Endothelial cell of hepatic sinusoid (primary cell): ENCODE measurements at regions not wholly inside any gene's neighbourhood (a gene's known extent, or its start where the extent isn't known, plus 50 kb on each side); places are given as distances from the start of the nearest gene placed in this dataset.

Source experiments
- in situ Hi-C: cut with HindIII; loops from 2 replicates; pipeline ENCODE4 v1.10.0; 2017; ENCODE audit warnings: low sequenced_read_pairs

DNA sequence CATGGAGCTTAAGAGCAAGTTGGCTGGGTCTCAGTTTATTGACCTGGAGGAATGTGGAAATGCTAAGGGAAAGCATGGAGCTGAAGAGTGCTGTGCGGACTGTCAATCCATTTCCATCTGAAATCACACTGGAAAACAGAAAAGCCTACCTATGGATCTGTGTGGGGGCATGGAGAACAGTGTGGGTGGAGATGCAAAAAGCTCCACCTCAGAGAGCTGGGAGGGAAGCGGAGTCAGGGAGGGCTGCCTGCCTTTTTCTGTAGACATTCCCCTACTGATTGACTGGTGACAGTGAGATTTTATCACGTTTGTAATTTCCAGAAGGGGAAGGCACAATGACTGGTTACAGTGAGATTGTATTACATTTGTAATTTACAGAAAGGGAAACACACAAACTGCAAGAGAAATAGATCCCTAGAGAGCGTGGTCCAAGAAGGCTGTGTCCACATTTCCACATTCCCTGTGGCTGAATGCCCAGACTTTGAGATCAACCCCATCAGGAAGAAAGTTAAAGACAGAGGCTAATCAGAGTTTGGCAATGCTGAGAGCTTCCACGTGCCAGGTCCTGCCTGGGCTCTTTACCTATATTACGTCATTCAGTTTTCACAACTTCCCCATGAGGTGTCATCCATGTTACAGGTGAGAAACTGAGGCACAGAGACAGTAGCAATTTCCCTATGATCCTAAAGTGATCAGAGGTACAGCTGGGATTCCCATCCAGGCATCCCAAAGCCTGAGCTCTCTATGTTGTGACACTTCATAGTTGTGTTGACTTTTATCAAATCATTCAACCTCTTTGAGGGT, 67.7 kb upstream of the NSMCE3 start:
- in situ Hi-C loops, result no loop called here

- in situ Hi-C loops, result no loop called here
Measured at GRCh38 chr15:29334544-29334943, 64.9 kb upstream of the NSMCE3 start.

DNA sequence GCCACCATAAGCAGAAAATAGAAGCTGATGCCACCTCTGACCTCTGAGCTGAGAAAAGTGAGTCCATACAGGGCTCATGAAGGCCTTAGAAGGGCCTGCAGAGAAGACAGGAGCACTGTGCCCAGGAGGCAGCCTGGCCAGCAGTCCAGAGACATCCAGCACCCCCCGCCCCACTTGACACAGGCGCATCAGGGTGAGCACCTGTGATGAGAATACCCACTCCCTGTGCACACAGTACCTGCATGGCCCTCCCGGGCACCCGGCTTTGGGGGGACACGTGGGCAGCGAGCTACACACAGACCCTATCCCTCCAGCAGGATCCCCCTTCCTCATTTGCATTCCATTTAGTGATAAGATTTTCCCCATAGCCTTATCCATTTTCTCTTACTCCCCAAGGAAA, 63.6 kb upstream of the NSMCE3 start:
- in situ Hi-C loops, result no loop called here

DNA sequence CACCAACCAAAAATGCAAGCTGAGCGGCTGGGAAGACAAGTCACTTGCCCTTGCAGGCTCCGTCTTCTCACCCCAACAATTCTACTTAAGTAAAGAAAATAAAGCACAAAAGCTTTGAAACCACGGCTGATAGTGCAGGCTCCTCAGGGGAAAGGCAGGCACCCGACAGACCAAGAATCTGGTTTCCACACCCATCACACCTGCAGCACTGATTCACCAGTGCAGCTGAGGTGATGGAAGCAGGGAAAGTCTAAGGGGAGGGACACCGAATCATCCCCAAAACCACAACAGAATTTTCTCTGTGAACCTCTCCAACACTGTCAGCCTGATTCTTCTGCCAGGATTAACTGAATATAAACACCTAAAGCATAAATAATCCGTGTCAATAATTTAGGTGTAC, 62.0 kb upstream of the NSMCE3 start:
- in situ Hi-C loops, result no loop called here

DNA sequence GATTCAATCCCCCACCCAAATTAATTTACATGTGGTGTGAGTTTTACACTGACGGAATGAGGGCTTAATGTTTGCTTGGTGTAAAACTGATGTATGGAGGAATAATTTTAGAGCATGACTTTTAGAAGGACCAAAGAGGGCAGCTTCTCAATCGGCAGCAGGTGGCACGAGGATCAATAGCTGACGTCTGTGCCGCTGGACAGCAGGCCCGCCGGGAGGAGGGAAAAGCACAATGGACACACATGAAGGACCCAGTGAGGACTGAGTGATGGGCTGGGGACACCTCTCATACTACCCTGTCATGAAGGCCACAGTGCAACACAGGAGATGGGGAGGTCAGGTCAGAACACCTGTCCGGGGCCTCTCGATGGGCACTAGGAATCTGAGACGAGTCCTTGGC, 61.4 kb upstream of the NSMCE3 start:
- in situ Hi-C loops, result no loop called here

DNA sequence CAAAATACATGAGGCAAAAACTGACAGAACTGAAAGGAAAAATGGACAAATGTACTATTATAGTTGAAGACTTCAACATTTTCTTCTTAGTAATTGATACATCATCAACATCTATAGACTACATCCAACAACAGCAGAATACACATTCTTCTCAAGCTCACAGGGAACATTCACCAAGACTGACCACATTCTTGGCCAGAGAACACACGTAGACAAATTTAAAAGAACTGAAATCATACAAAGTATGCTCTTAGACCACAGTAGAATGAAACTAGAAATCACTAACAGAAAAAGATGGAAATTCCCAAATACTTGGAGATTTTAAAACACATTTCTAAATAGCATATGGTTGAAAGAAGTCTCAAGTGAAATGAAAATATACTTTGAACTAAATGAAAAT, 55.1 kb upstream of the NSMCE3 start:
- in situ Hi-C loops, result no loop called here

DNA sequence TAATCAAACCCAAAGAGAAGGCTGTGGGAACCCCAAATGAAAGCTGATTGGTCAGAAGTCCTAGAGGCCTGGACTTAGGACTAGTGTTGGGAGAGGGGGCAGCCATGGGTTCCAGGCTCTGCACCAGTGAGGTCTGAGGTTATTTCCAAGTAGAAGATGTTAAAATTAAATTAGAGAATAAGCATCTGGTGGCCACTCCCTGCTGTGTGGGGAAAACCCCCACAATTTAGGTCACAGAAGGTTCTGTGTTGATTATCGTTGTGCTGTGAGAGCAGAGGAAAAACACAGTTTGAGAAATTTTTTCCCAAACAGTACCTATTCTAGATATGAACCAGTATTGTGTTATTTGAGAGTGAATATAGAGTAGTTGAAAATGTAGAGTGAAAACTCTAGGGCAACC, 53.9 kb upstream of the NSMCE3 start:
- in situ Hi-C loops, result no loop called here

DNA sequence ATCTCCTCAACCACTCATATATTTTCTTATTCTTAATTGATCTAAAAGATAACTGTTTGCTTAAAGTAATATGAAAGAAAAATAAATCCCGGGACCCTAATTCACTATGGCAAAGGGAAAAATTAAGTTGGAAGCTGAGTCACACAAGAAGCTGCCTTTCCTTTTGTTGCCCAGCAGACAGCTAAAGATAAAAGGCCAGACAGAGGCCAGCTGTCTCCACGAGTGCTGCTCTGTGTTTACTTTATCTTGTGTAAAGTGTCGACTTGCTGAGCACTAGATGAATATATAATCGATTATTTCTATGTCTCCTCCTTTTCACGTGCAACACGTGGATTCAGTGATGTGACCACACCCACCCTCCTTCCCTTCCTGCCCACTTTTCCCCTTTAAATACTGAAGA, 52.8 kb upstream of the NSMCE3 start:
- in situ Hi-C loops, result no loop called here

- in situ Hi-C loops, result no loop called here
Measured at GRCh38 chr15:29320420-29320819, 50.8 kb upstream of the NSMCE3 start.

DNA sequence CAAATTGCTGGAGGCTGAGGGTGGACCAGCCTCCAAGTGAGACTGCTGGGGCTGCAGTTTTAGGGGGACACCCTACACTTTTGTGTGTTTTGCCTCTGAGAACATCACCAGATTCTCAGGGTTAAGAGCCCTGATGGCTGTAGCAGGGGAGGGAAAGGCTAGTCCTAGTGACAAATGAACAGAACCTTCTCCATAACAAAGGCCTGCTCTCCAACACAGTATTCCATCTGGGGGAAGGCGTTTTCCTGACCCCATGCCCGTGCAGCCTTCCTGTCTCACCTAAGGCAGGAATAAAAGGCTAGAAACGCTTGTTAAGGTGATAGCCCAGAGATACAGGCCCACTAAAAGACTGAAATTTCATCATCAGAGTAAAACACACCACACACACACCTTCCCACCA, 50.2 kb upstream of the NSMCE3 start:
- in situ Hi-C loops, result no loop called here
